Kidney capillary endothelial cell (primary cell): ENCODE measurements at regions not wholly inside any gene's neighbourhood (a gene's known extent, or its start where the extent isn't known, plus 50 kb on each side); places are given as distances from the start of the nearest gene placed in this dataset.

Experiments
- DNase-seq: peaks from one replicate; pipeline ENCODE4 v3.0.0-alpha.2; 2018; ENCODE audit warnings: low spot score

GRCh38 chr10:90975096-90975495, 54.2 kb upstream of the ANKRD1 start:
- DNase-seq = no peak

GRCh38 chr10:90977162-90977854, 56.4 kb upstream of the ANKRD1 start:
- no peak for DNase-seq

DNA sequence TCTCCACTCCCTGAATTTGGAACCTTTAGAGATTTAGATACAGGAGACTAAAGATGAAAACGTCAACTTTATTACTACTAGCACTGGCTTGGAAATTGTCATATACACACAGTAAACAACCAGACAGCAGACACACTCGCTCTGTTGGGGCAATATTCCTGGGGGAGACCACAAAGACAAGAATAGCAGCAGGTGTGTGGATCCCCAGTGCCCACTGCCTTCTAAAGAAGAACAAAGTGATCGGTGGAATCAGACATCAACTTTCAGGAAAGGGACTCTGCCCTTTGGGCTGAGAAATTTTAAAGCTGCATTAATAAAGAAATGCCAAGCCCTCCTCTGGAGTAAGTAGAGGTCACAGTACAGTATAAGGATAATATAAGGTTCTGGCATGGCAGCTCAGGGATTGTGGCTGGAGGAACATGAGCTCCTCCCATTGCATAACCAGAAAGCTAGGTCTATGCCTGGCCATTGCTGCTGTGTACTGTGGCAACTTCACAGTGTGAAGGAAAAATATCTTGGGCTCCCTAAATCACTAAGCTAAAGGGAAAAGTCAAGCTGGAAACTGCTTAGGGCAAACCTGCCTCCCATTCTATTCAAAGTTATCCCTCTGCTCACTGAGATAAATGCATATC, 57.1 kb upstream of the ANKRD1 start:
- DNase-seq = no peak

GRCh38 chr10:90982406-90983008, 61.6 kb upstream of the ANKRD1 start:
- DNase-seq = no peak

DNA sequence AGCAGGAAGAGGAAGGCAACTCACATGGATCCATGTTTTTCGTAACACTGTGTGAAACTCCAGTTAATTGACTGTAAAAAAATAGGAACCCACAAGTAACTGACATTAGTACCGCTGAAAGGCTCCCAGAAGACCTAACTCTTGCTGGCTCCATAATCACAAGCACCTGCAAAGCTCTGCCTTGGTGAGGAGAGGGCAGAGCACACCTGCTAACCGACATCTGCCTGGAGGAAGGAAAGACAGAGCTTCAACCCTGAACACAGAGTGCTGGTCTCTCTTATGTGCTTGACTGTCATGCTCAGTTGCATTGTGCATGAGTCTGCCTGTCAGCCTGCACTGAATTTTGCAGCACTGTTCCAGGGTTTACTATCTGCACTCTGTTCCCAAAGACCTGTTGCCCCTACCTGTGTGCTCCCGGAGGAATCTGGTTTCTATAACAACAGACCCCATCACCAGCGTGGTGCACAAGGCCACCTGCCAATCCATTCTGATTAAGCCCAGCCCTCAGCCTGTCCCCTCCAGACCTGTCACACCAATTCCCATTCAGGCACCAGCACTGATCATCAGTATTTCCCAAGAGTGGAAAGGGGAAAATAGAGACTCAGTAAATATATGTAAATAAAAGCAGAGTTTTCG, 63.1 kb upstream of the ANKRD1 start:
- DNase-seq = no peak

DNA sequence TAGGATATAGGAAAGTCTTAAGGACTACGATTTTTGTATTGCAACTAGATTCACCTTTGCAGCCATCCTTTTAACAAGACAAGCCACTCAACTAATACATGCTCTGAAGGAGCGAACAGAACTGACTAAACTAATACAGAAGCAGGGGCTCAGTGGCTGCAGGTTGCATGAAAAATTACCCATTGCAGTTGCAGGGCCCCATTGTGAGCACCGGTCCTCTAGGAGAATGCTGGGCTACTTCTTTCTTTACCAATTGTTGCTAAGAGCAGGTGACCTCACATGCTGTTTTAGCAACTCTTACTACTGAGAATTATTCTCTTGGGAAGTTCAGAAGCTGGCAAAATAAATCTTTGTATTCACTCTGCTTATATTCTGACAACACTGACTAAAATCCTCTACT, 64.0 kb upstream of the ANKRD1 start:
- no peak for DNase-seq

- DNase-seq = no peak
Measured at GRCh38 chr10:90985321-90985933, 64.5 kb upstream of the ANKRD1 start.

GRCh38 chr10:90986136-90986760, 65.4 kb upstream of the ANKRD1 start:
- no peak for DNase-seq

DNA sequence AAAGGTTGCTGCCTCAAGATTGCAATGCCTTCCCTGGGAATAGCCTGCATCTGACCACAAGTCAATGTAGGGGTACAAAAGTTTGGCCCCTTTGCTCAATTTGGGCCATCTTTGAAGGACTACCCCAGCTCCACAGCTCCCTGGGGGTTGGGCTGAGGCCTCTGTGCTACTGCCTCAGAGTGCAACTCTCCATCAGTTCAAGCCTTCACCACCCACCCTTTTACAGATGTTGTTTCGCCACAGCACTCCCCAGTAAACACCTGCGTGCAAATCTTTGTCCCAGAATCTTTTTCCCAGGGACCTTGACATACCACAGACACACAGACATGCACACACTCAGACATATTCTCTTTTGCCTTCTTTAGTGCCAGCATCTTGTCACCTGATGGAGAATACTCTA, 66.0 kb upstream of the ANKRD1 start:
- no peak for DNase-seq

DNA sequence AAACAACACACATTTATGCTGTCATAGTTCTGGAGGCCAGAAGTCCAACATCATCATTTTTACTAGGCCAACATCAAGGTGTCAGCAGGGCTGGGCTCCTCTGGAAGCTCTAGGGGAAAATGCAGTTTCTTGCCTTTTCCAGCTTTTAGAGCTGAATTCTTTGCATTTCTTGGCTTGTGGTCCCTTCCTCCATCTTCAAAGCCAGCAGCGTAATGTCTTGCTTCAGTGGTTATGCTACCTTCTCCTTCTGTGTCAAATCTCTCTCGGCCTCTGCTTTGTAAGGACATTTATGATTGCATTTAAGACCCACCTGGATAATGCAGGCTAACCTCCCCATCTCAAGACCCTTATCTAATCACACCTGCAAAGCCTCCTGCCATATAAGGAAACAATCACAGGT, 66.5 kb upstream of the ANKRD1 start:
- no peak for DNase-seq

- no peak for DNase-seq
Measured at GRCh38 chr10:90988024-90988423, 67.1 kb upstream of the ANKRD1 start.

- no peak for DNase-seq
Measured at GRCh38 chr10:90988802-90989201, 67.9 kb upstream of the ANKRD1 start.

DNA sequence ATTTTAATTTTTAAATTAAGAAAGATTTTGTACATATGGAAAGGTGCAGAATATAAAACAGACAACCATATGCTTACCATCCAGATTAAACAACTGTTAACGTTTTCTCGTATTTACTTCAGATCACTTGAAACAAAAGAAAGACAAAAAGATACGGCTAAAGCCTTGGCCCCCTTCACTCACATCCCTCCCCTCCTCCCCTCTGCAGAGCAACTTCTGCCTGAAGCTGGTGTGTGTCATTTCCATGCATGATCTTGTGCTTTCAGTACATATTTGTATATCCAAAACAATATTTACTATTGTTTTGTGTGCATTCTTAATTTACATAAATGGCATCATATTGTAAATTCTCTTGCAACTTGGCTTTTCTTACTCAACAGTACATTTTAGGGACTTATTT, 68.5 kb upstream of the ANKRD1 start:
- DNase-seq = no peak

DNA sequence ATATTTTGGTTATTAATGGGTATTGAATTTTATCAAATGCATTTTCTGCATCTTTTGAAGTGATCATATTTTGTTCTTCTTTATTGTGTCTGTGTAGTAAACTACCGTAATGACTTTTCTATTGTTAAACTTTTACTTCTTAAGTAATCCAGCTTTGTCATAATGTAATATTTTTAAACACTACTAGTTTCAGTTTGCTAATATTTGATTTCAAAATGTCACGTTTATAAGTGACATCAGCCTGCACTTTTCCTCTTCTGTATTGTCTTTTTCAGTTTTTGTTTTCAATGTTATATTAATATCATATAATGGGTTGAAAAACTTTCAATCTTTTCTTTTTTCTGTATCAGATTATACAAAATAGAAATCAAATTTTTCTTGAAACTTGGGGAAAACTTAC, 71.6 kb upstream of the ANKRD1 start:
- no peak for DNase-seq

GRCh38 chr10:90993340-90993739, 72.5 kb upstream of the ANKRD1 start:
- DNase-seq = no peak

GRCh38 chr10:90997670-90998069, 76.8 kb upstream of the ANKRD1 start:
- no peak for DNase-seq

DNA sequence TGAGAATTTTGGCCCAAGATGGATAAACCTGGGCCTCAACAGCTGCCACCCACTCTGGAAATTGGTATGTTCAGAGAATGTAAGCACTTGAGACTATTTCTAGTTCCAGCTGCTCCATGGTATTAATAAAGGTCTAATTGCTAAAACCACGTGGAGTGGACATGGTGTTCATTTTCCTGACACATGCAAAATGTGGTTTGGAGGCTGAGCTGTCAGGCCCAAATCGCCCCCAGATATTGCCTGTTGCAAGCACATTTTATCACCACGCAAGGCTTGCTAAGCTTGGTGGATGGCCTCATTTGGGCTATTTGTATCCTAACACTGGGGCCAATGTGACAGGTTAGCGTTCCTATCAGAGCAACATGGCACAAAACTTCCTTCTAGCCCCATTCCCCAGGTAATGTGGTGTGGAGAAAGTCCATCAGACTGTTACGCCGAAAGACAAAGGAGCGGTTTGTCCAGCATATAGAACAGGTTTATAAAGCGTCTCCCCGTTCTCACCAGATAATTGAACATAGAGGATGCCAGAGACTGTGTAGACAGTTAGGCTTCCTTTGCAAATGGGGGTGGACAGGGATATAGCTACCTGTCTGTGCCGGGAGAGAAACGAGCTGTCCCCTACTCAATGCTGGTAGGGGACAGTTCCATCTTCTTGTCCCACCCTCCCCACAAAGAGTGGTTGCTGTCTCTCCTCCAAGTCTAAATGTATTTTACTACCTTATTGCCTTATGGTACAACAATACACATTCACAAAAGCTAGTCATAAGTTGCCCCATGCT, 78.0 kb upstream of the ANKRD1 start:
- DNase-seq = no peak

DNA sequence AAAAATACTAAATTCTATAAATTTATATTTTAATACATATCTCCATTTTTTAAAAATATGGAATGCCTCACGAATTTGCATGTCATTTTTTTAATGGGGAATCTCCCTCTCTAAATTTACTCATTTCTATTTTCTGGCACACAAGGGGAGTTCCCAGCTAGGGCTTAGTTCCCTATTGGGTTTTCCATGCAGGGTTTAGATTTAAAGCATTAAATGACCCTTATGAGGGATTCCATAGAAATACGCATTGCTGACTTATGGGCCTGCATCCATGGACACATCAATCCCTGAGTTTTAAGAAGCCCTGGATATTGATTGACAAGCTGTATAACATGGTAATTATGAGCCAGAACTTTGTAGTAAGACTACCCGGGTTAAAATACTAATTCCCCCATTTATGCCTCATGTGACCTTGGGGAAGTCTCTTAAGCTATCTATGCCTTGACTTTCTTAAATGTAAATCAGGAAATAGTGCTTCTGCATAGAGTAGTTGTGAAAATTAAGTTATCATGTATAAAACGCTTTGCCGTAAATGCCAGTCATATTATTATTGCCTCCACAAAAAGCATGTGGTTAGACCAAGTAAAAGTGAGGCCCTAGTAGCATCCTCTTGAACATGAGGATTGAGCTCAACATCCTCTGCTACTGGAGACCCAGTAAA, 78.8 kb upstream of the ANKRD1 start:
- no peak for DNase-seq

- DNase-seq = no peak
Measured at GRCh38 chr10:91000470-91000869, 79.6 kb upstream of the ANKRD1 start.

DNA sequence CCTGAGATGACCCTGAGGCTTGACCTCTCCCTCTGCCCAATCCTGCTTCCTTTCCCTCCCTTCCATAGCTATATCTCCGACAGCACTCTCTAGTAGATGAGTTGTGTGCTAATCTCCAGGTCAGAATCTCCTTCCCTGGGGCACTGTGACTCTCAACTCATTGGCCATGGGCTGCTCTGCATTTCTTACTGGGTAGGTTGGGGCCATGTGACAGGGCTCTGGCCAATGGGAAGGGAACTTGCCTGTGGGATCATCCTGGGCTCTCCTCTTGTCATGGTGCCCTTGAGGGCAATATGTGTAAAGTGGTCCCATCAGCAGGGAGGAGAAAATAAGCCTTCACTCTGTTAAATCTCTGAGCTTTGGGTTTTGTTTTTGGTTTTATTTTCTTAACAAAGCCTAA, 80.1 kb upstream of the ANKRD1 start:
- DNase-seq = no peak

DNA sequence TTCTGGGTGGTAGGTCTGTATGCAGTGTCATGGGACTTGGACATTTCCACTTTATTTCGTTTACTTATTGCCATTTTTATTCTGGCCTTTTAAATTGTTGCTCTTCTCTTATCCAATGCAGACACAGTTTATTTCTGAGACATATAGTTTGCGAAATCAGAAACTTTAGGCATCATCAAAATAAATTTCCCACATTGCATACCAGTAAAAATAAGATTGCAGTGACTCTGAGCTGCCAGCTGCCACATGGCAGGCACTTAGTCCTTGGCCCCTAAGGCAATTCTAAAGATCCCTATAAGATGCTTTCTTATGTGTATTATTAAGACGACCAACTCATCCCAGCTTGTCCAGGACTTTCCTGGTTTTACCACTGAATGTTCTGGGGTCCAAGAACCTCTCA, 81.8 kb upstream of the ANKRD1 start:
- no peak for DNase-seq
